ENCODE measurements at regions not wholly inside any gene's neighbourhood (a gene's known extent, or its start where the extent isn't known, plus 50 kb on each side); places are given as distances from the start of the nearest gene placed in this dataset.
"Not testable (repeated sequence)": the region's sequence is repeated elsewhere in the genome, so short reads cannot be mapped to it uniquely, and the experiment has no call there.

- in situ Hi-C loops (cut with HindIII; ENCODE audit: low pct_ligation_motif_present, low pct_unique_long_range_greater_than_20kb, low sequenced_read_pairs), result no loop called here
- no peak for DNase-seq
These were observed 130.8 kb downstream of the DNAJB6 start for GRCh38 chr7:157467496-157468212.

- no peak for DNase-seq
- in situ Hi-C loops (cut with HindIII; ENCODE audit: low pct_ligation_motif_present, low pct_unique_long_range_greater_than_20kb, low sequenced_read_pairs), result no loop called here
These were observed 131.7 kb downstream of the DNAJB6 start for GRCh38 chr7:157468221-157469111.

- in situ Hi-C loops (cut with HindIII; ENCODE audit: low pct_ligation_motif_present, low pct_unique_long_range_greater_than_20kb, low sequenced_read_pairs), result no loop called here
These were observed 132.6 kb downstream of the DNAJB6 start for GRCh38 chr7:157469181-157470016.

GRCh38 chr7:157470017-157470322, 133.2 kb downstream of the DNAJB6 start:
- no peak for DNase-seq
- in situ Hi-C loops (cut with HindIII; ENCODE audit: low pct_ligation_motif_present, low pct_unique_long_range_greater_than_20kb, low sequenced_read_pairs), result no loop called here

More at GRCh38 chr7:157469181-157470016, 132.6 kb downstream of the DNAJB6 start:
- DNase-seq, result no peak

- DNase-seq, result no peak
- in situ Hi-C loops (cut with HindIII; ENCODE audit: low pct_ligation_motif_present, low pct_unique_long_range_greater_than_20kb, low sequenced_read_pairs), result no loop called here
These were observed 133.9 kb downstream of the DNAJB6 start for GRCh38 chr7:157470701-157471131.

- DNase-seq, result no peak
- in situ Hi-C loops (cut with HindIII; ENCODE audit: low pct_ligation_motif_present, low pct_unique_long_range_greater_than_20kb, low sequenced_read_pairs), result no loop called here
These were observed 134.7 kb downstream of the DNAJB6 start for GRCh38 chr7:157471259-157472125.

GRCh38 chr7:157472311-157473050, 135.7 kb downstream of the DNAJB6 start:
- in situ Hi-C loops (cut with HindIII; ENCODE audit: low pct_ligation_motif_present, low pct_unique_long_range_greater_than_20kb, low sequenced_read_pairs), result no loop called here
- no peak for DNase-seq

GRCh38 chr7:157473051-157473569, 136.3 kb downstream of the DNAJB6 start:
- DNase-seq, result no peak
- in situ Hi-C loops (cut with HindIII; ENCODE audit: low pct_ligation_motif_present, low pct_unique_long_range_greater_than_20kb, low sequenced_read_pairs), result no loop called here

- in situ Hi-C loops (cut with HindIII; ENCODE audit: low pct_ligation_motif_present, low pct_unique_long_range_greater_than_20kb, low sequenced_read_pairs), result no loop called here
These were observed 137.9 kb downstream of the DNAJB6 start for GRCh38 chr7:157474685-157475084.

GRCh38 chr7:157475095-157475494, 138.3 kb downstream of the DNAJB6 start:
- in situ Hi-C loops (cut with HindIII; ENCODE audit: low pct_ligation_motif_present, low pct_unique_long_range_greater_than_20kb, low sequenced_read_pairs), result no loop called here
- no peak for DNase-seq

More at GRCh38 chr7:157474685-157475084, 137.9 kb downstream of the DNAJB6 start:
- peak; percentile 24 for DNase-seq

- no peak for DNase-seq
- in situ Hi-C loops (cut with HindIII; ENCODE audit: low pct_ligation_motif_present, low pct_unique_long_range_greater_than_20kb, low sequenced_read_pairs), result no loop called here
These were observed 138.8 kb downstream of the DNAJB6 start for GRCh38 chr7:157475601-157476000.

GRCh38 chr7:157476201-157476600, 139.4 kb downstream of the DNAJB6 start:
- DNase-seq, result no peak

GRCh38 chr7:157476654-157477549, 140.1 kb downstream of the DNAJB6 start:
- no peak for DNase-seq
- in situ Hi-C loops (cut with HindIII; ENCODE audit: low pct_ligation_motif_present, low pct_unique_long_range_greater_than_20kb, low sequenced_read_pairs), result no loop called here

More at GRCh38 chr7:157476201-157476600, 139.4 kb downstream of the DNAJB6 start:
- in situ Hi-C loops (cut with HindIII; ENCODE audit: low pct_ligation_motif_present, low pct_unique_long_range_greater_than_20kb, low sequenced_read_pairs), result no loop called here

GRCh38 chr7:157477550-157478212, 140.9 kb downstream of the DNAJB6 start:
- in situ Hi-C loops (cut with HindIII; ENCODE audit: low pct_ligation_motif_present, low pct_unique_long_range_greater_than_20kb, low sequenced_read_pairs), result no loop called here
- DNase-seq, result no peak

GRCh38 chr7:157478611-157479010, 141.8 kb downstream of the DNAJB6 start:
- in situ Hi-C loops (cut with HindIII; ENCODE audit: low pct_ligation_motif_present, low pct_unique_long_range_greater_than_20kb, low sequenced_read_pairs); DNase-seq: not testable (repeated sequence)

GRCh38 chr7:157479326-157479725, 142.5 kb downstream of the DNAJB6 start:
- in situ Hi-C loops (cut with HindIII; ENCODE audit: low pct_ligation_motif_present, low pct_unique_long_range_greater_than_20kb, low sequenced_read_pairs), result no loop called here
- no peak for DNase-seq
